Keratinocyte (primary cell): ENCODE measurements at regions not wholly inside any gene's neighbourhood (a gene's known extent, or its start where the extent isn't known, plus 50 kb on each side); places are given as distances from the start of the nearest gene placed in this dataset.

Experiments used
- DNase-seq: peaks from one replicate; pipeline ENCODE4 v3.0.0-alpha.2; 2011; ENCODE audit warnings: low read depth, missing footprints, low spot score
- FAIRE-seq: peaks from 2 replicates; lab custom pipeline; 2011; peaks lifted over from hg19 to GRCh38; lab: Jason Lieb, UNC
- H2AFZ ChIP-seq: 2 replicates; pipeline ENCODE4 v1.6.0; 2012; ENCODE audit warnings: low read length, control low read depth, inconsistent platforms; ENCODE audit not compliant: control insufficient read depth
- H3K27ac ChIP-seq: 2 replicates; pipeline ENCODE4 v1.5.1; 2011; ENCODE audit warnings: low read length; ENCODE audit not compliant: control insufficient read depth, insufficient read depth
- H3K27me3 ChIP-seq: 3 replicates; pipeline ENCODE4 v1.6.0; 2011; ENCODE audit warnings: low read length; ENCODE audit not compliant: control insufficient read depth, insufficient read depth; ENCODE audit errors: extremely low read depth
- H3K36me3 ChIP-seq, 2 experiments: 2 replicates in 1 of 2; 3 replicates in 1 of 2; pipeline ENCODE4 v1.5.1; 2011; ENCODE audit warnings: low read length in 2 of 2, mild to moderate bottlenecking in 1 of 2; ENCODE audit not compliant: control insufficient read depth in 2 of 2, insufficient read depth in 2 of 2; ENCODE audit errors: extremely low read depth in 1 of 2
- H3K4me1 ChIP-seq: 3 replicates; pipeline ENCODE4 v1.5.1; 2011; ENCODE audit warnings: low read length; ENCODE audit not compliant: control insufficient read depth, insufficient read depth; ENCODE audit errors: extremely low read depth
- H3K4me2 ChIP-seq: 3 replicates; pipeline ENCODE4 v1.6.0; 2011; ENCODE audit warnings: low read depth, low read length; ENCODE audit not compliant: control insufficient read depth, insufficient read depth; ENCODE audit errors: extremely low read depth
- H3K4me3 ChIP-seq, 3 experiments: fragments of 200-600 bp in 1 of 3; sonication (generic) in 1 of 3; 2 replicates in 2 of 3; 3 replicates in 1 of 3; pipeline ENCODE4 v1.5.1; 2011 to 2016; ENCODE audit warnings: low read length in 3 of 3, mild to moderate bottlenecking in 3 of 3, control low read depth in 2 of 3, inconsistent platforms in 1 of 3, low read depth in 1 of 3, mixed read lengths in 1 of 3, mixed run types in 1 of 3, moderate library complexity in 1 of 3; ENCODE audit not compliant: control insufficient read depth in 2 of 3, insufficient read depth in 2 of 3; ENCODE audit errors: extremely low read depth in 1 of 3
- H3K79me2 ChIP-seq: 2 replicates; pipeline ENCODE4 v1.6.0; 2012; ENCODE audit warnings: low read length; ENCODE audit not compliant: control insufficient read depth, insufficient read depth
- H3K9ac ChIP-seq: 3 replicates; pipeline ENCODE4 v1.6.0; 2011; ENCODE audit warnings: low read length; ENCODE audit not compliant: control insufficient read depth, insufficient read depth; ENCODE audit errors: extremely low read depth
- H3K9me1 ChIP-seq: 3 replicates; pipeline ENCODE4 v1.6.0; 2011; ENCODE audit warnings: low read length; ENCODE audit not compliant: control insufficient read depth, insufficient read depth; ENCODE audit errors: extremely low read depth
- H3K9me3 ChIP-seq: 2 replicates; pipeline ENCODE4 v1.5.1; 2012; ENCODE audit warnings: low read depth, low read length; ENCODE audit not compliant: control insufficient read depth
- H4K20me1 ChIP-seq: 3 replicates; pipeline ENCODE4 v1.6.0; 2011; ENCODE audit warnings: low read length; ENCODE audit not compliant: control insufficient read depth, insufficient read depth; ENCODE audit errors: extremely low read depth
- EZH2 ChIP-seq: IDR thresholded peaks from one replicate; pipeline ENCODE4 v1.6.1; 2012; ENCODE audit warnings: inconsistent platforms, mild to moderate bottlenecking, low read length, moderate library complexity
- dilution Hi-C: fragments of 300-500 bp; cut with MboI; formaldehyde crosslinking; loops from one replicate; pipeline ENCODE4 v1.7.0; 2020; ENCODE audit warnings: low sequenced_read_pairs; ENCODE audit not compliant: extremely low pct_ligation_motif_present
- TF ChIP-seq, protein P1 (sequence below), 3 experiments: IDR thresholded peaks in 1 of 3; conservative IDR thresholded peaks in 1 of 3; optimal IDR thresholded peaks in 1 of 3; 2 replicates in 2 of 3; 3 replicates in 1 of 3; pipeline versions ENCODE3 to v1.5.1; 2011; ENCODE audit warnings: low read length in 3 of 3, mild to moderate bottlenecking in 3 of 3, moderate library complexity in 2 of 3, control low read depth in 1 of 3, inconsistent platforms in 1 of 3; ENCODE audit not compliant: insufficient read depth in 2 of 3; ENCODE audit errors: extremely low read depth in 1 of 3

- Histone ChIP-seq H3K36me3 (no peaks in the 10 kb centered on the region), H4K20me1 (no peaks in the 10 kb centered on the region), H3K9ac (no peak overlapping the region), H3K27ac (no peak overlapping the region), H3K79me2 (no peaks in the 10 kb centered on the region), H3K4me3 (no peak overlapping the region), H3K9me1 (no peaks in the 10 kb centered on the region), H2AFZ (no peak overlapping the region), H3K9me3 (no peaks in the 10 kb centered on the region), H3K4me1 (no peaks in the 10 kb centered on the region), H3K4me2 (no peak overlapping the region), H3K27me3 (peaks cover 7% of the 10 kb centered on the region)
- DNase-seq (no peak), FAIRE-seq (no peak)
- dilution Hi-C loops, result no loop called here
- TF ChIP-seq EZH2, result no peak
- TF ChIP-seq, protein P1, sequence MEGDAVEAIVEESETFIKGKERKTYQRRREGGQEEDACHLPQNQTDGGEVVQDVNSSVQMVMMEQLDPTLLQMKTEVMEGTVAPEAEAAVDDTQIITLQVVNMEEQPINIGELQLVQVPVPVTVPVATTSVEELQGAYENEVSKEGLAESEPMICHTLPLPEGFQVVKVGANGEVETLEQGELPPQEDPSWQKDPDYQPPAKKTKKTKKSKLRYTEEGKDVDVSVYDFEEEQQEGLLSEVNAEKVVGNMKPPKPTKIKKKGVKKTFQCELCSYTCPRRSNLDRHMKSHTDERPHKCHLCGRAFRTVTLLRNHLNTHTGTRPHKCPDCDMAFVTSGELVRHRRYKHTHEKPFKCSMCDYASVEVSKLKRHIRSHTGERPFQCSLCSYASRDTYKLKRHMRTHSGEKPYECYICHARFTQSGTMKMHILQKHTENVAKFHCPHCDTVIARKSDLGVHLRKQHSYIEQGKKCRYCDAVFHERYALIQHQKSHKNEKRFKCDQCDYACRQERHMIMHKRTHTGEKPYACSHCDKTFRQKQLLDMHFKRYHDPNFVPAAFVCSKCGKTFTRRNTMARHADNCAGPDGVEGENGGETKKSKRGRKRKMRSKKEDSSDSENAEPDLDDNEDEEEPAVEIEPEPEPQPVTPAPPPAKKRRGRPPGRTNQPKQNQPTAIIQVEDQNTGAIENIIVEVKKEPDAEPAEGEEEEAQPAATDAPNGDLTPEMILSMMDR (optimal IDR thresholded peaks at IDR 0.05 in 1 of 3, IDR thresholded peaks at IDR 0.05 in 1 of 3, conservative IDR thresholded peaks at IDR 0.05 in 1 of 3; ENCODE audit: extremely low read depth in 1 of 3, insufficient read depth in 2 of 3, low read length in 3 of 3), result no peak
These were observed 93.6 kb upstream of the PJA1 start for GRCh38 chrX:69258893-69259292.

- no peak for DNase-seq
- TF ChIP-seq, protein P1 (optimal IDR thresholded peaks at IDR 0.05 in 1 of 3, IDR thresholded peaks at IDR 0.05 in 1 of 3, conservative IDR thresholded peaks at IDR 0.05 in 1 of 3; ENCODE audit: extremely low read depth in 1 of 3, insufficient read depth in 2 of 3, low read length in 3 of 3), result no peak
- TF ChIP-seq EZH2, result no peak
- FAIRE-seq, result no peak
These were observed 92.4 kb upstream of the PJA1 start for GRCh38 chrX:69257499-69258127.

More at GRCh38 chrX:69257499-69258127, 92.4 kb upstream of the PJA1 start:
- H3K36me3 ChIP-seq, result no peaks in the 10 kb centered on the region
- no peaks in the 10 kb centered on the region for H4K20me1 ChIP-seq
- no peak overlapping the region for H3K4me2 ChIP-seq
- peaks cover 2% of the 10 kb centered on the region for H3K27me3 ChIP-seq
- no peak overlapping the region for H3K27ac ChIP-seq
- H3K9me3 ChIP-seq, result no peaks in the 10 kb centered on the region
- no peak overlapping the region for H2AFZ ChIP-seq
- no peak overlapping the region for H3K4me3 ChIP-seq
- dilution Hi-C loops, result no loop called here
- no peaks in the 10 kb centered on the region for H3K79me2 ChIP-seq
- H3K4me1 ChIP-seq, result no peaks in the 10 kb centered on the region
- no peaks in the 10 kb centered on the region for H3K9me1 ChIP-seq
- no peak overlapping the region for H3K9ac ChIP-seq
